ENCODE measurements at regions not wholly inside any gene's neighbourhood (a gene's known extent, or its start where the extent isn't known, plus 50 kb on each side); places are given as distances from the start of the nearest gene placed in this dataset.

DNA sequence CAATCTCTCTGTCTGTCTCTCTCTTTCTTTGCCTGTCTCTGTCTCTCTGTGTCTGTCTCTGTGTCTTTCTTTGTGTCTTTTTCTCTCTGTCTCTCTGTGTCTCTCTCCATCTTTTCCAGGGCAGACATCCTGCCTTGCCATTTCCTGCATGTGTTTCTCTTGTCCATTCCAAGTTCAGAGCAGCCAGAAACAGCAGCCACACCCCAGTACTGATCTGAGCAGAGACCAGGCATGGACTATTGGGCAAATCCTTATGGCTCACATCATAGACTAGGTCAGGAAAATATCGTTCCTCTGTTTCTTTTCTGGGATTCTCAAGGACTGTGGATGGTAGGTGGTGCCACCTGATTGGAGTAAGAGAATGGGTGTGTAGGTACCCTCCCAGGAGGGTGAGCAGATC, 95.8 kb downstream of the RAMP3 start:
- no peak for TF ChIP-seq POLR2A (IDR thresholded peaks at IDR 0.05)
- TF ChIP-seq, protein P1, sequence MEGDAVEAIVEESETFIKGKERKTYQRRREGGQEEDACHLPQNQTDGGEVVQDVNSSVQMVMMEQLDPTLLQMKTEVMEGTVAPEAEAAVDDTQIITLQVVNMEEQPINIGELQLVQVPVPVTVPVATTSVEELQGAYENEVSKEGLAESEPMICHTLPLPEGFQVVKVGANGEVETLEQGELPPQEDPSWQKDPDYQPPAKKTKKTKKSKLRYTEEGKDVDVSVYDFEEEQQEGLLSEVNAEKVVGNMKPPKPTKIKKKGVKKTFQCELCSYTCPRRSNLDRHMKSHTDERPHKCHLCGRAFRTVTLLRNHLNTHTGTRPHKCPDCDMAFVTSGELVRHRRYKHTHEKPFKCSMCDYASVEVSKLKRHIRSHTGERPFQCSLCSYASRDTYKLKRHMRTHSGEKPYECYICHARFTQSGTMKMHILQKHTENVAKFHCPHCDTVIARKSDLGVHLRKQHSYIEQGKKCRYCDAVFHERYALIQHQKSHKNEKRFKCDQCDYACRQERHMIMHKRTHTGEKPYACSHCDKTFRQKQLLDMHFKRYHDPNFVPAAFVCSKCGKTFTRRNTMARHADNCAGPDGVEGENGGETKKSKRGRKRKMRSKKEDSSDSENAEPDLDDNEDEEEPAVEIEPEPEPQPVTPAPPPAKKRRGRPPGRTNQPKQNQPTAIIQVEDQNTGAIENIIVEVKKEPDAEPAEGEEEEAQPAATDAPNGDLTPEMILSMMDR (IDR thresholded peaks at IDR 0.05): no peak

Data from uterus (tissue), 2 donors.